T-helper 1 cell treated with Interleukin-12 subunit alpha and Interleukin-12 subunit beta and Interleukin-4 antibody, amounts not matched to agents 30 μg/mL and 1 μg/mL, for 36 hours (primary cell): ENCODE measurements at regions not wholly inside any gene's neighbourhood (a gene's known extent, or its start where the extent isn't known, plus 50 kb on each side); places are given as distances from the start of the nearest gene placed in this dataset.
A peak's percentile ranks its signal among the peaks of the same experiment; 100 is the strongest.

Experiments used
- H3K27ac Mint-ChIP-seq: one replicate; pipeline ENCODE4 v1.8.0; 2021; ENCODE audit warnings: mild to moderate bottlenecking, mixed read lengths
- H3K27me3 Mint-ChIP-seq: one replicate; pipeline ENCODE4 v1.8.0; 2021; ENCODE audit warnings: low read depth, mixed read lengths
- H3K36me3 Mint-ChIP-seq: one replicate; pipeline ENCODE4 v1.8.0; 2021; ENCODE audit warnings: low read depth, mixed read lengths
- H3K4me1 Mint-ChIP-seq: one replicate; pipeline ENCODE4 v1.8.0; 2021; ENCODE audit warnings: low read depth, mixed read lengths
- H3K4me3 Mint-ChIP-seq: one replicate; pipeline ENCODE4 v1.8.0; 2021; ENCODE audit warnings: mild to moderate bottlenecking, moderate library complexity, mixed read lengths
- H3K9me3 Mint-ChIP-seq: one replicate; pipeline ENCODE4 v1.8.0; 2021; ENCODE audit warnings: mixed read lengths

GRCh38 chr1:108082738-108083562, 117.2 kb downstream of the SLC25A24 start:
- H3K4me3 Mint-ChIP-seq = no peak overlapping the region
- H3K27ac Mint-ChIP-seq = peak overlapping the region; percentile 17
- peaks cover 43% of the 10 kb centered on the region for H3K4me1 Mint-ChIP-seq

DNA sequence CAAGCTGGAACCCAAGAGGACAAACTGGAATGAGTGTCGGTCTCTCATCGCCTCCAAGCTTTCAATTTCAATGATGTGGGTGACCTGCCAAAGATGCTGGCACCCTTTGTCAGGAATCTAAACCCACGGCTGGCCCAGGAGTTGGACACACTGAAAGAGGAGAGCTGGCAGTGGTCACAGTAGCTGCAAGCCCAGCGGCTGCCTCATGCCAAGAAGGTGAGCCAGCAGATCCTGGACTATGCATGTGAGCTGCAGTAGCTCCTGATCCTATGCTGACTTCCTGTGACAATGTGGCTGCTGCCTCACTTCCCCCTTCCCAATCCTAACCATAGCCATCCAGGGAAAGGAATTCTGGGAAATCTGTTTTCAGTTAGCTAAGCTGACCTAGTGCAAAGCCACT, 117.0 kb upstream of the VAV3 start:
- H3K4me3 Mint-ChIP-seq = no peak overlapping the region
- H3K4me1 Mint-ChIP-seq = peaks cover 49% of the 10 kb centered on the region
- H3K9me3 Mint-ChIP-seq = no peaks in the 10 kb centered on the region
- no peaks in the 10 kb centered on the region for H3K27me3 Mint-ChIP-seq
- no peak overlapping the region for H3K27ac Mint-ChIP-seq
- peaks cover 2% of the 10 kb centered on the region for H3K36me3 Mint-ChIP-seq

More at GRCh38 chr1:108082738-108083562, 117.2 kb downstream of the SLC25A24 start:
- Mint-ChIP-seq H3K27me3 (peaks cover 5% of the 10 kb centered on the region), H3K9me3 (no peaks in the 10 kb centered on the region), H3K36me3 (peaks cover 2% of the 10 kb centered on the region)

DNA sequence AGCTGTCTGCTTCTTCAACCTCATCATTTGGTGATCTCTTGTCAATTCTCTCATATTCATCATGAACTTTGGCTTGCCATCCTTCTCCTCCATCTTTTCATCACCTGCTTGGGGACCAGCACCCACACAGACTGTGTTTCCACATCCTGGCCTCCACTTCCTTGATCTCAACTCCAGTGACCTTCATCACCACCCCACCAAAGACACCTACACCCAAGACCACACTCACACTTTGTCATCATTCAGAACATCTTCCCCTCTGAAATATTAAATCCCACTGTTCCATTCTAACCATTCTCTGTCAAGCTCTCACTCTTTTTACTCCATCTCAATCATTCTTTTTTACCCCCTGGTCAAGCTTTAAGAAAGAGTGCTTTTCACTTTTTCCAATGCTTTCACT, 115.5 kb upstream of the VAV3 start:
- Mint-ChIP-seq H3K27ac (peak overlapping the region; percentile 71), H3K36me3 (peaks cover 2% of the 10 kb centered on the region), H3K9me3 (no peaks in the 10 kb centered on the region), H3K4me3 (peak overlapping the region; percentile 32), H3K27me3 (no peaks in the 10 kb centered on the region), H3K4me1 (peaks cover 49% of the 10 kb centered on the region)

- Mint-ChIP-seq H3K9me3 (no peaks in the 10 kb centered on the region), H3K27me3 (no peaks in the 10 kb centered on the region), H3K4me3 (peak overlapping the region; percentile 19), H3K27ac (peak overlapping the region; percentile 50), H3K36me3 (peaks cover 2% of the 10 kb centered on the region), H3K4me1 (peaks cover 49% of the 10 kb centered on the region)
Measured at GRCh38 chr1:108079440-108080025, 114.6 kb upstream of the VAV3 start.

DNA sequence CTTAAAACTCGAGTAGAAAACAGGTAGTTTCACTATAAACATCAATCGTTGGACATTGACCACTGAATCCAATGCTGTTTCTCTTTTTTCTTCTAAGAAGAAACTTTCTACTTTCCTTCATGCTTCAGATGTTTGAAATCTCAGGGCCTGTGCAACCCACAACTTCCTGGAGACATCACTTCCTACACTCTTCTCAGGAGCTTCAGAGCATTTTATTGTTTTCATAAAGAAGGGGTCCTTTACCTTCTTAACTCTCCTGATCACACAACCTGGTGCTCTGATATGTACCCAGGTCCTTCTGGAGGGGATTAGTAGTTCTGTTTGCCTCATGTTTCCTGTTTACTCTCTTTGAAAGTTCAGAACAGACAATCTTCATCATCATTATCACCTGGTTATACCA, 113.0 kb upstream of the VAV3 start:
- Mint-ChIP-seq H3K4me3 (no peak overlapping the region), H3K9me3 (no peaks in the 10 kb centered on the region), H3K27me3 (peaks cover 4% of the 10 kb centered on the region), H3K4me1 (peaks cover 44% of the 10 kb centered on the region), H3K36me3 (peaks cover 2% of the 10 kb centered on the region), H3K27ac (peak overlapping the region; percentile 74)

GRCh38 chr1:108075055-108075454, 110.1 kb upstream of the VAV3 start:
- H3K27ac Mint-ChIP-seq = no peak overlapping the region
- H3K4me3 Mint-ChIP-seq = no peak overlapping the region
- H3K4me1 Mint-ChIP-seq = peaks cover 20% of the 10 kb centered on the region
- H3K9me3 Mint-ChIP-seq = no peaks in the 10 kb centered on the region
- no peaks in the 10 kb centered on the region for H3K36me3 Mint-ChIP-seq
- peaks cover 11% of the 10 kb centered on the region for H3K27me3 Mint-ChIP-seq

DNA sequence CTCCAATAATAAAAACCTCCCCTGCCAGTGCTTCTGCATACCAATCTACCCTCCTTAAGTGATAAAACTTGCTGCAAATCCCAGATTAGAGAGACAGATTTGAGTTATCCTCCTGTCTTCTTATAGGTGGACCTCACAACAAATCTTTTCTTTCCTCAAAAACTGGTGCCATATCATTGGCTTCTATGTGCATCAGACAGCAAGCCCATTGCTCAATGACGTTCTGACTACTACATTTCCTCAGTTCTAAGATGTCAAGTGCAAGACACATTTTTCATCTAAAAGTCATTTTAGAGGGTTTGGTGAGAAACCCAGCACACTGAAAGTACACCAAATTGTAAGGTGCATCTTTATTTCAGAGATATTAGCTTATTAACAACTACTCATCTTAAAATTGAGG, 107.8 kb upstream of the VAV3 start:
- Mint-ChIP-seq H3K9me3 (no peaks in the 10 kb centered on the region), H3K4me1 (peaks cover 8% of the 10 kb centered on the region), H3K4me3 (no peak overlapping the region), H3K27ac (no peak overlapping the region), H3K27me3 (peaks cover 11% of the 10 kb centered on the region), H3K36me3 (no peaks in the 10 kb centered on the region)

DNA sequence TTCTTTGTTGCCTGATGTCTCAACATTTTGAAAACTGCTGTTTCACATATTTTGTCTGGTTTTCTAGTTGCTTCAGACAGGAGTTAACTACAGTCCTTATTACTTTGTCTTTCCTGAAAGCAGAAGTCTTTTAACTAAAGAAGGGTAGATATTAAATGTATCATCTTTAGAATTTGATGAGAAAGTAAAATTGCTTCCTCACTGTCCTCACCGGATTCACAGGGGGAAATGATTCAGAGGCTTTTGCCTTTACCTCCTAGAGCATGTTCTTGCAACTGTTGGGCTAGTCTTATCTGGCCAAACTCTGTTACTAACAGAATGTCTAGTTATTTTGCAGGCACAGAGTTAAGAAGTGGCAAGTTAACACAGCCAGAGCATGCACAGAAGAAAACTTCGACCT, 107.2 kb upstream of the VAV3 start:
- Mint-ChIP-seq H3K27ac (no peak overlapping the region), H3K4me1 (peaks cover 4% of the 10 kb centered on the region)

GRCh38 chr1:108071601-108072000, 106.6 kb upstream of the VAV3 start:
- Mint-ChIP-seq H3K4me1 (peaks cover 4% of the 10 kb centered on the region), H3K27ac (no peak overlapping the region), H3K9me3 (no peaks in the 10 kb centered on the region), H3K27me3 (peaks cover 11% of the 10 kb centered on the region), H3K36me3 (no peaks in the 10 kb centered on the region), H3K4me3 (no peak overlapping the region)

More for the DNA sequence above, 107.2 kb upstream of the VAV3 start:
- Mint-ChIP-seq H3K27me3 (peaks cover 11% of the 10 kb centered on the region), H3K36me3 (no peaks in the 10 kb centered on the region), H3K4me3 (no peak overlapping the region), H3K9me3 (no peaks in the 10 kb centered on the region)

DNA sequence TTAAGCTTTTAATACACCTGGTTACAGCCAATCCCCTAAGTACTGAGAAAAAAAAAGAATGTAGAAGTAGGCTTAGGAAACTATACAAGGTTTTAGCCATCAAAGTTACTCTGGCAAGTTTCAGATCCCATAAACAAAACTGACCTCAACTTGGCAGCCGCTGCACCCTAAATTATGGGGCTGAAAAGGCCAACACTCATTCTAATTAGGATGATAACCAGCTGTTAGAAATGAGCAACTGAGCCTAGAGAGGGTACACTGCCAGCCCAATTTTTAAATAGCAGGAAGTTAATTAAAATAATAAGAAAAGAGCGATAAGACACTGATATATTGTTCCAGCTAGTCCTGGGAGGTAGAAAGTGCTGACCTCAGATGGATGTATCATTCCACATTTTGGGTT, 105.7 kb upstream of the VAV3 start:
- Mint-ChIP-seq H3K27ac (no peak overlapping the region), H3K27me3 (peaks cover 11% of the 10 kb centered on the region), H3K9me3 (no peaks in the 10 kb centered on the region), H3K4me1 (peaks cover 4% of the 10 kb centered on the region), H3K36me3 (no peaks in the 10 kb centered on the region), H3K4me3 (no peak overlapping the region)

DNA sequence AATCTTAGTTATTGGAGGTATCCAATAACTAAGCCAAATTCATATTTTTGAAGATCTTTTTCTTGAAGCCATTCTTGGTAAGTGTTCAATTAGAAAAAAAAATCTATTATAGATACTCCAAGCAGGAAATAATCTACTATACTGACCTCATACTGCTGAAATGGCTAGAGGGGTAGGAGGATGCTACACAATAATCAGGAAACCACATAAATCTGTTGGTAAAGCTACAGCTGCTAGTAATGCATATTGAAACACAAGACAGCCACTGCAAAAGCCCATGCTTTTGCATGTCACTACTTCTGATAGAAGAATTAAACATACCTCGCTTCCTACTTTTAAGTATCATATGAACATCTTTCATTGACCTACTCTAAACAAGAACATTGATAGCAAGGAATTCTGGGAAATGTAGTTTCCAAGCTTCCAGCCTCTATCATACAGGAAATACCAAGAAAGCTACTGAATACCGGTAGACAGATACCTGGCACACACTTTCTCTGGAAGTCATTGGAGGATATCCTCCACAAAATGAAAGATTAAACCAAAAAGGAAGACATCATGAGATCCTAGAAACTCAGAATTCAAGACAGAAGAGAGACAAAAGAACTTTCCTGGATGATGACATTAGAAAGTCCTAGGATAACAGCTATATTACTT, 103.0 kb upstream of the VAV3 start:
- Mint-ChIP-seq H3K9me3 (peaks cover 3% of the 10 kb centered on the region), H3K27me3 (peaks cover 7% of the 10 kb centered on the region), H3K36me3 (no peaks in the 10 kb centered on the region), H3K4me3 (no peak overlapping the region), H3K4me1 (peaks cover 11% of the 10 kb centered on the region), H3K27ac (no peak overlapping the region)

DNA sequence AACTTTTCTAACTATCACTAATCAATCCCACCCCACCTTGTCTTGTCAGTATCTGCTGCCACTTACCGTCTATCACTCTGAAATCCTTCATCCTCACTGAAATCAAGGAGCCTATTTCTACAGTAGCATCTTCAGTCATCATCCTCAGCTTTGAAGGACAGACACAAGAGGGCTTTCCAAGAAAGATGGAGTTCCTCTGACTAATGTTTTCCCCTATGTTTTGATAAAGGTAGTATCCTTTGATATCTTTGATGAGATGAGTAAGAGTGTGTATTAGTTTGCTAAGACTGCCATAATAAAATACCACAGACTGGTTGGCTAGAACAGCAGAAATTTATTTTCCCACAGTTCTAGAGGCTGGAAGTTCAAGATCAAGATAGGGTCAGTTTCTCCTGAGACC, 101.8 kb upstream of the VAV3 start:
- H3K9me3 Mint-ChIP-seq = peaks cover 13% of the 10 kb centered on the region
- H3K27ac Mint-ChIP-seq = no peak overlapping the region
- no peak overlapping the region for H3K4me3 Mint-ChIP-seq
- H3K36me3 Mint-ChIP-seq = peaks cover 3% of the 10 kb centered on the region
- H3K4me1 Mint-ChIP-seq = peaks cover 11% of the 10 kb centered on the region
- no peaks in the 10 kb centered on the region for H3K27me3 Mint-ChIP-seq

GRCh38 chr1:108064255-108064654, 99.3 kb upstream of the VAV3 start:
- H3K4me1 Mint-ChIP-seq = peaks cover 11% of the 10 kb centered on the region
- no peak overlapping the region for H3K27ac Mint-ChIP-seq
- H3K4me3 Mint-ChIP-seq = no peak overlapping the region
- H3K27me3 Mint-ChIP-seq = no peaks in the 10 kb centered on the region
- peaks cover 17% of the 10 kb centered on the region for H3K9me3 Mint-ChIP-seq
- peaks cover 3% of the 10 kb centered on the region for H3K36me3 Mint-ChIP-seq

GRCh38 chr1:108063703-108064102, 98.7 kb upstream of the VAV3 start:
- Mint-ChIP-seq H3K27me3 (no peaks in the 10 kb centered on the region), H3K9me3 (peaks cover 17% of the 10 kb centered on the region), H3K36me3 (peaks cover 3% of the 10 kb centered on the region), H3K4me3 (no peak overlapping the region), H3K4me1 (peaks cover 11% of the 10 kb centered on the region), H3K27ac (no peak overlapping the region)

DNA sequence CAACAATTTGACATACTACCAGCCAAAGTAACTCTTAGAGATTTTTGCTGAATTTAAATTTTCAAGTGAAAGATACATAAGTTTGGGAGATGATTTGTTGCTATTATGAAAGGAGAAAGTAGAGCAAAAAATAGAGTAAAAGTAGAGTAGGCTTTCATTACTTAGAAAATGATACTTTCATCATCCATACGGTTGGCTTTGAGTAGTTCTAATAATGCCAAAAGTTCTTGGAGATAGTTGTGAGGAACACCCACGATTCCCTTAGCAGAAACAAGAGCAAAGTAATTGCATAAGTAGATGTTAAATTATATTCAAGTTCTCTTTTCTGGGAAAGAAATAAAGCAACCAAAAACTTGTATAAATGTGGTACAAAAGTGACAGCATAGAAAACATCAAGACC, 95.0 kb upstream of the VAV3 start:
- Mint-ChIP-seq H3K4me1 (peaks cover 11% of the 10 kb centered on the region), H3K9me3 (peaks cover 17% of the 10 kb centered on the region), H3K4me3 (no peak overlapping the region), H3K36me3 (peaks cover 3% of the 10 kb centered on the region), H3K27me3 (no peaks in the 10 kb centered on the region), H3K27ac (no peak overlapping the region)
